HCT116 (cell line): ENCODE measurements at regions not wholly inside any gene's neighbourhood (a gene's known extent, or its start where the extent isn't known, plus 50 kb on each side); places are given as distances from the start of the nearest gene placed in this dataset.

Source experiments
- ATAC-seq: fragments of 200-7000 bp; cut with Tn5 transposase; 2 replicates; pipeline ENCODE4 v1.9.1; 2020; ENCODE audit warnings: mild to moderate bottlenecking, moderate library complexity
- BruUV-seq: library from RNA; stranded (reverse); fragments of 400-500 nt; replicated peaks from 2 replicates; lab custom pipeline; 2021; lab: Mats Ljungman, UMichigan
- CTCF ChIA-PET: fragments of 300-600 bp; sonication (Branson Sonifier 250); formaldehyde crosslinking; loops from one replicate; lab custom pipeline; 2021; ENCODE audit warnings: antibody characterized with exemption; lab: Charles Lee
- POLR2A ChIA-PET: fragments of 300-600, 350-600 bp; sonication (Branson Sonifier 250); formaldehyde crosslinking; loops from one replicate; lab custom pipeline; 2021; ENCODE audit warnings: antibody characterized with exemption; lab: Charles Lee
- RAD21 ChIA-PET, 2 experiments: fragments of 300-600 bp; sonication (Branson Sonifier 250); formaldehyde crosslinking; loops; one replicate each; lab custom pipeline; 2023; ENCODE audit warnings: low total read pairs in 2 of 2; ENCODE audit not compliant: uncharacterized antibody in 2 of 2, unreplicated experiment in 2 of 2, low non-redundant PET in 1 of 2; lab: Charles Lee
- DNase-seq: peaks from one replicate; pipeline ENCODE4 v3.0.0-alpha.2; 2010; ENCODE audit warnings: low read depth, low spot score
- H2AFZ ChIP-seq: fragments of 200-600 bp; shearing (Covaris generic), sonication (generic); 2 replicates; pipeline ENCODE4 v1.6.1; 2017; ENCODE audit warnings: low read depth, mixed run types, mixed read lengths, antibody characterized with exemption, low read length; ENCODE audit not compliant: poor library complexity, severe bottlenecking
- H3K27ac ChIP-seq: 2 replicates; pipeline ENCODE4 v1.5.1; 2012; ENCODE audit warnings: low read depth, low read length
- H3K27me3 ChIP-seq: fragments of 200-600 bp; sonication (generic); 2 replicates; pipeline ENCODE4 v1.6.1; 2016; ENCODE audit warnings: mixed run types, low read length, mixed read lengths; ENCODE audit not compliant: insufficient read depth
- H3K36me3 ChIP-seq, 2 experiments: fragments of 200-500 bp in 1 of 2; fragments of 200-600 bp in 1 of 2; sonication (Bioruptor generic) in 1 of 2; sonication (generic) in 1 of 2; 2 replicates each; pipeline versions ENCODE4 v1.5.1 to v1.6.1; 2014 to 2016; ENCODE audit warnings: low read length in 2 of 2, inconsistent platforms in 1 of 2, mixed read lengths in 1 of 2, mixed run types in 1 of 2; ENCODE audit not compliant: insufficient read depth in 2 of 2, control insufficient read depth in 1 of 2
- H3K4me1 ChIP-seq, 2 experiments: fragments of 200-600 bp in 1 of 2; sonication (generic) in 1 of 2; 2 replicates each; pipeline versions ENCODE4 v1.5.1 to v1.6.1; 2012 to 2017; ENCODE audit warnings: low read length in 2 of 2, inconsistent platforms in 1 of 2, mild to moderate bottlenecking in 1 of 2, mixed read lengths in 1 of 2, mixed run types in 1 of 2, moderate library complexity in 1 of 2; ENCODE audit not compliant: insufficient read depth in 2 of 2, control insufficient read depth in 1 of 2
- H3K4me2 ChIP-seq: fragments of 200-600 bp; sonication (generic); 2 replicates; pipeline ENCODE4 v1.6.1; 2017; ENCODE audit warnings: mixed run types, low read length, mixed read lengths
- H3K4me3 ChIP-seq, 2 experiments: fragments of 200-600 bp in 1 of 2; sonication (generic) in 1 of 2; replicated peaks in 1 of 2; 2 replicates each; pipeline ENCODE4 v1.5.1; 2011 to 2016; ENCODE audit warnings: low read length in 2 of 2, control low read depth in 1 of 2, low read depth in 1 of 2, mild to moderate bottlenecking in 1 of 2, mixed read lengths in 1 of 2, mixed run types in 1 of 2
- H3K79me2 ChIP-seq: fragments of 200-600 bp; sonication (generic); 2 replicates; pipeline ENCODE4 v1.6.1; 2017; ENCODE audit warnings: mild to moderate bottlenecking, mixed run types, low read length, moderate library complexity, mixed read lengths; ENCODE audit not compliant: insufficient read depth
- H3K9ac ChIP-seq: fragments of 200-600 bp; sonication (generic); 2 replicates; pipeline ENCODE4 v1.6.1; 2016; ENCODE audit warnings: low read length, mixed read lengths
- H3K9me2 ChIP-seq: fragments of 200-600 bp; sonication (generic), shearing (Covaris generic); 2 replicates; pipeline ENCODE4 v1.6.1; 2017; ENCODE audit warnings: mixed run types, mild to moderate bottlenecking, moderate library complexity; ENCODE audit not compliant: insufficient read depth
- H3K9me3 ChIP-seq, 2 experiments: fragments of 200-500 bp in 1 of 2; fragments of 200-600 bp in 1 of 2; sonication (Bioruptor generic) in 1 of 2; sonication (generic) in 1 of 2; 2 replicates each; pipeline ENCODE4 v1.6.1; 2014 to 2017; ENCODE audit warnings: low read length in 2 of 2, mixed read lengths in 2 of 2, inconsistent platforms in 1 of 2, low read depth in 1 of 2, mild to moderate bottlenecking in 1 of 2, mixed run types in 1 of 2, moderate library complexity in 1 of 2; ENCODE audit not compliant: control insufficient read depth in 1 of 2, insufficient read depth in 1 of 2
- H4K20me1 ChIP-seq: fragments of 200-600 bp; sonication (generic), shearing (Covaris generic); 2 replicates; pipeline ENCODE4 v1.6.1; 2017; ENCODE audit warnings: mixed run types, mild to moderate bottlenecking, moderate library complexity; ENCODE audit not compliant: insufficient read depth
- CBX3 ChIP-seq: IDR thresholded peaks from 2 replicates; pipeline ENCODE4 v1.6.1; 2012; ENCODE audit warnings: low read depth
- CEBPB ChIP-seq: IDR thresholded peaks from 2 replicates; pipeline ENCODE4 v1.6.1; 2012; ENCODE audit warnings: low read depth
- EZH2 ChIP-seq: fragments of 200-600 bp; sonication (generic); IDR thresholded peaks from 2 replicates; pipeline ENCODE4 v1.6.1; 2017; ENCODE audit warnings: antibody characterized with exemption, mixed run types
- FOSL1 ChIP-seq: IDR thresholded peaks from 2 replicates; pipeline ENCODE4 v1.6.1; 2012; ENCODE audit warnings: low read depth
- POLR2A ChIP-seq: IDR thresholded peaks from 2 replicates; pipeline ENCODE4 v1.7.0; 2011; ENCODE audit warnings: borderline replicate concordance; ENCODE audit not compliant: insufficient read depth, insufficient read length; ENCODE audit errors: extremely low read depth
- RAD21 ChIP-seq: IDR thresholded peaks from 2 replicates; pipeline ENCODE4 v1.6.1; 2012; ENCODE audit warnings: low read depth, mild to moderate bottlenecking
- SIN3A ChIP-seq: IDR thresholded peaks from 2 replicates; pipeline ENCODE4 v1.6.1; 2012; ENCODE audit warnings: low read depth
- SRF ChIP-seq: IDR thresholded peaks from 2 replicates; pipeline ENCODE4 v1.6.1; 2012; ENCODE audit warnings: low read depth
- TCF7L2 ChIP-seq: IDR thresholded peaks from 2 replicates; pipeline ENCODE4 v1.7.0; 2011; ENCODE audit warnings: borderline replicate concordance, inconsistent platforms; ENCODE audit not compliant: insufficient read depth, insufficient read length; ENCODE audit errors: extremely low read depth
- ZFX ChIP-seq: fragments of 450-650 bp; IDR thresholded peaks from 2 replicates; pipeline ENCODE4 v1.6.1; 2017
- intact Hi-C: fragments of 100-400 bp; cut with micrococcal nuclease; formaldehyde crosslinking; loops from 2 replicates; pipeline ENCODE4 v1.10.0; 2022
- TF ChIP-seq, protein P1 (sequence below): IDR thresholded peaks from 2 replicates; pipeline ENCODE4 v1.6.1; 2012
- TF ChIP-seq, protein P2 (sequence below): IDR thresholded peaks from 2 replicates; pipeline ENCODE4 v1.6.1; 2011; ENCODE audit warnings: mild to moderate bottlenecking, low read length, moderate library complexity; ENCODE audit not compliant: insufficient replicate concordance; ENCODE audit errors: extremely low read depth
- TF ChIP-seq, protein P3 (sequence below): IDR thresholded peaks from 2 replicates; pipeline ENCODE4 v1.6.1; 2012; ENCODE audit warnings: low read depth

DNA sequence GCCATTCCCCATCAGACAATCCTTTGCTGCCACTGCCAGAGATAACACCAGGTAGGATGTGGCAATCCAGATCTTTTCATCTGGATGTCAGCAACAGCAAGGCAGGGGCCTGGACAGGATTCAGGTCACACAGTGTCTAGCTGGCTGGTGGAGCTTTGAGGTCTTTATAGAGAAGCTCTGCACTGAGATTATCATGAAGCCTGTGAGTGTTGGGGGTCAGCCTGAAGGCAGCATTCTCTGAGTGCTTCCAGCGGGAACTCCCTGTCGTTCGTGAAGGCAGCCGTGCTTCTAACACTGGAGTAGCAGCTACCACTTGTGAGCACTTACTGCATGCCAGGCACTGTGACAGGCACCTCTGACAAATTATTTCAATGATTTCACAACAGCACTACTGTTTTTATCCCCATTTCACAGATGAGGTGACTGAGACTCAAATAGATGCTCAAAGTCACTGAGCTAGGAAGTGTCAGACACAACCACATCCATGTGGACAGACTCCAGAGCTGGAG is 85.7 kb downstream of the SEMA4F start:
- Histone ChIP-seq H3K79me2 (no peaks in the 10 kb centered on the region), H3K36me3 (no peaks in the 10 kb centered on the region), H3K4me2 (peak overlapping the region; percentile 65), H3K9me2 (no peaks in the 10 kb centered on the region), H3K9ac (peak overlapping the region; percentile 35; the same call in 1 of the 2 replicates), H3K4me3 (peak overlapping the region in 1 of 2 experiments; percentile 22; a peak in 1 of 4 replicates), H3K27ac (no peak overlapping the region), H3K27me3 (no peaks in the 10 kb centered on the region), H3K4me1 (peaks cover 16 to 27% of the 10 kb centered on the region in 2 experiments), H2AFZ (no peak overlapping the region), H4K20me1 (no peaks in the 10 kb centered on the region), H3K9me3 (peaks cover 5 to 11% of the 10 kb centered on the region in 2 experiments; a peak in 1 of 4 replicates)
- POLR2A ChIA-PET: interaction anchor here (1.1 kb wide), 1 partner anchor 219 kb away, joined by 4 read pairs; no protein-coding TSS in a partner anchor
- RAD21 ChIA-PET: no interaction called here
- CTCF ChIA-PET: interaction anchor here (0.9 kb wide), 1 partner anchor 135 kb away, joined by 3 read pairs; no protein-coding TSS in a partner anchor
- TF ChIP-seq, protein P1, sequence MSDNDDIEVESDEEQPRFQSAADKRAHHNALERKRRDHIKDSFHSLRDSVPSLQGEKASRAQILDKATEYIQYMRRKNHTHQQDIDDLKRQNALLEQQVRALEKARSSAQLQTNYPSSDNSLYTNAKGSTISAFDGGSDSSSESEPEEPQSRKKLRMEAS: no peak
- 0 out of 2 replicates have a peak, but pooled peaks have one; percentile 57 for TF ChIP-seq CBX3
- intact Hi-C loops: loop anchor here (2.0 kb wide), 1 partner anchor 97 kb away; no protein-coding TSS in a partner anchor
- no peak for DNase-seq
- BruUV-seq: no TSS peak
- no peak for ATAC-seq

DNA sequence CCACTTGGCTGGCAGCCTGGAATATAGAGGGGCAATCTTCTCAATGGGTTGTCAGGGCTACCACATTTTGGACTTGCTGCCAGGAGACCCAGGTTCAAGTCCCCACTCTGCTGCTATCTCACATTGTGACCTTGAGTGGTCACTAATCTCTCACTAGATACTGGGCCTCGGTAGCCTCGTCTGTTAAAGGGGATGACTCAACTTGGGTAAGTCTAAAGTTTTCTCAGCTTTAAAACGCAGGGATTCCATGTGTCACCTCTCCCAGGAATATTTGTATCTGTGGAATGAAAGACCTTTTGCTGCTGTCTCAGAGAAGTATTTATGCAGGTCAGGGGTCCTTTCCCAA is 86.3 kb downstream of the SEMA4F start:
- H3K27ac ChIP-seq: peak overlapping the region; percentile 2; the same call in 1 of the 2 replicates
- peaks cover 16 to 27% of the 10 kb centered on the region in 2 experiments for H3K4me1 ChIP-seq
- no peaks in the 10 kb centered on the region for H3K9me2 ChIP-seq
- no peaks in the 10 kb centered on the region for H3K27me3 ChIP-seq
- H2AFZ ChIP-seq: peak overlapping the region; percentile 43
- H3K9ac ChIP-seq: peak overlapping the region; percentile 35; the same call in 1 of the 2 replicates
- BruUV-seq: no TSS peak
- ChIA-PET RAD21 (interaction anchor here in 1 of 2 experiments (1.0 kb wide), 1 partner anchor 137 kb away, joined by 3 read pairs; no protein-coding TSS in a partner anchor), POLR2A (interaction anchor here (1.0 to 1.3 kb wide), 2 partner anchors 12 to 21 kb away, joined by 3 read pairs; no protein-coding TSS in a partner anchor), CTCF (interaction anchor here (0.9 to 1.7 kb wide), 2 partner anchors 26 to 134 kb away, joined by 3 to 7 read pairs; no protein-coding TSS in a partner anchor)
- no peak for DNase-seq
- intact Hi-C loops: loop anchor here (2.0 kb wide), 1 partner anchor 96 kb away; no protein-coding TSS in a partner anchor
- H3K9me3 ChIP-seq: peaks cover 5 to 11% of the 10 kb centered on the region in 2 experiments; a peak in 1 of 4 replicates
- H3K4me2 ChIP-seq: peak overlapping the region; percentile 65
- H4K20me1 ChIP-seq: no peaks in the 10 kb centered on the region
- no peaks in the 10 kb centered on the region for H3K79me2 ChIP-seq
- peak overlapping the region in 1 of 2 experiments; percentile 22; a peak in 3 of 4 replicates for H3K4me3 ChIP-seq
- ATAC-seq: peak; percentile 40
- H3K36me3 ChIP-seq: no peaks in the 10 kb centered on the region
- TF ChIP-seq SRF (no peak), POLR2A (no peak), CEBPB (no peak), SIN3A (no peak), TCF7L2 (no peak), CBX3 (no peak), FOSL1 (no peak), ZFX (no peak), EZH2 (no peak), RAD21 (no peak)
- TF ChIP-seq, protein P2, sequence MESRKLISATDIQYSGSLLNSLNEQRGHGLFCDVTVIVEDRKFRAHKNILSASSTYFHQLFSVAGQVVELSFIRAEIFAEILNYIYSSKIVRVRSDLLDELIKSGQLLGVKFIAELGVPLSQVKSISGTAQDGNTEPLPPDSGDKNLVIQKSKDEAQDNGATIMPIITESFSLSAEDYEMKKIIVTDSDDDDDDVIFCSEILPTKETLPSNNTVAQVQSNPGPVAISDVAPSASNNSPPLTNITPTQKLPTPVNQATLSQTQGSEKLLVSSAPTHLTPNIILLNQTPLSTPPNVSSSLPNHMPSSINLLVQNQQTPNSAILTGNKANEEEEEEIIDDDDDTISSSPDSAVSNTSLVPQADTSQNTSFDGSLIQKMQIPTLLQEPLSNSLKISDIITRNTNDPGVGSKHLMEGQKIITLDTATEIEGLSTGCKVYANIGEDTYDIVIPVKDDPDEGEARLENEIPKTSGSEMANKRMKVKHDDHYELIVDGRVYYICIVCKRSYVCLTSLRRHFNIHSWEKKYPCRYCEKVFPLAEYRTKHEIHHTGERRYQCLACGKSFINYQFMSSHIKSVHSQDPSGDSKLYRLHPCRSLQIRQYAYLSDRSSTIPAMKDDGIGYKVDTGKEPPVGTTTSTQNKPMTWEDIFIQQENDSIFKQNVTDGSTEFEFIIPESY: no peak
- TF ChIP-seq, protein P1: no peak
- TF ChIP-seq, protein P3, sequence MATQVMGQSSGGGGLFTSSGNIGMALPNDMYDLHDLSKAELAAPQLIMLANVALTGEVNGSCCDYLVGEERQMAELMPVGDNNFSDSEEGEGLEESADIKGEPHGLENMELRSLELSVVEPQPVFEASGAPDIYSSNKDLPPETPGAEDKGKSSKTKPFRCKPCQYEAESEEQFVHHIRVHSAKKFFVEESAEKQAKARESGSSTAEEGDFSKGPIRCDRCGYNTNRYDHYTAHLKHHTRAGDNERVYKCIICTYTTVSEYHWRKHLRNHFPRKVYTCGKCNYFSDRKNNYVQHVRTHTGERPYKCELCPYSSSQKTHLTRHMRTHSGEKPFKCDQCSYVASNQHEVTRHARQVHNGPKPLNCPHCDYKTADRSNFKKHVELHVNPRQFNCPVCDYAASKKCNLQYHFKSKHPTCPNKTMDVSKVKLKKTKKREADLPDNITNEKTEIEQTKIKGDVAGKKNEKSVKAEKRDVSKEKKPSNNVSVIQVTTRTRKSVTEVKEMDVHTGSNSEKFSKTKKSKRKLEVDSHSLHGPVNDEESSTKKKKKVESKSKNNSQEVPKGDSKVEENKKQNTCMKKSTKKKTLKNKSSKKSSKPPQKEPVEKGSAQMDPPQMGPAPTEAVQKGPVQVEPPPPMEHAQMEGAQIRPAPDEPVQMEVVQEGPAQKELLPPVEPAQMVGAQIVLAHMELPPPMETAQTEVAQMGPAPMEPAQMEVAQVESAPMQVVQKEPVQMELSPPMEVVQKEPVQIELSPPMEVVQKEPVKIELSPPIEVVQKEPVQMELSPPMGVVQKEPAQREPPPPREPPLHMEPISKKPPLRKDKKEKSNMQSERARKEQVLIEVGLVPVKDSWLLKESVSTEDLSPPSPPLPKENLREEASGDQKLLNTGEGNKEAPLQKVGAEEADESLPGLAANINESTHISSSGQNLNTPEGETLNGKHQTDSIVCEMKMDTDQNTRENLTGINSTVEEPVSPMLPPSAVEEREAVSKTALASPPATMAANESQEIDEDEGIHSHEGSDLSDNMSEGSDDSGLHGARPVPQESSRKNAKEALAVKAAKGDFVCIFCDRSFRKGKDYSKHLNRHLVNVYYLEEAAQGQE: no peak
